ENCODE measurements at regions not wholly inside any gene's neighbourhood (a gene's known extent, or its start where the extent isn't known, plus 50 kb on each side); places are given as distances from the start of the nearest gene placed in this dataset.

- TF ChIP-seq CTCF (conservative IDR thresholded peaks at IDR 0.05; ENCODE audit: low read length) (no peak), EZH2phosphoT487 (IDR thresholded peaks at IDR 0.05; ENCODE audit: borderline replicate concordance, low read depth, low read length) (no peak)
Measured at GRCh38 chr10:120260456-120260855, 196.6 kb upstream of the PLPP4 start.
